Upper lobe of right lung (tissue), 1 donor: ENCODE measurements at regions not wholly inside any gene's neighbourhood (a gene's known extent, or its start where the extent isn't known, plus 50 kb on each side); places are given as distances from the start of the nearest gene placed in this dataset.

Source experiments
- ATAC-seq: fragments of 200-7000 bp; cut with Tn5 transposase; one replicate; pipeline ENCODE4 v1.9.1; 2020; ENCODE audit warnings: mild to moderate bottlenecking, moderate library complexity
- DNase-seq: peaks from one replicate; pipeline ENCODE4 v3.0.0-alpha.2; 2020
- H3K27ac ChIP-seq: fragments of 200-600 bp; one replicate; pipeline ENCODE4 v1.8.0; 2022
- H3K27me3 ChIP-seq: fragments of 200-600 bp; one replicate; pipeline ENCODE4 v1.8.0; 2022; ENCODE audit warnings: mild to moderate bottlenecking
- H3K36me3 ChIP-seq: fragments of 200-600 bp; one replicate; pipeline ENCODE4 v1.8.0; 2022
- H3K4me1 ChIP-seq: fragments of 200-600 bp; one replicate; pipeline ENCODE4 v1.8.0; 2022
- H3K4me3 ChIP-seq: fragments of 200-600 bp; one replicate; pipeline ENCODE4 v1.8.0; 2022; ENCODE audit warnings: mild to moderate bottlenecking
- H3K9me3 ChIP-seq: fragments of 200-600 bp; one replicate; pipeline ENCODE4 v1.8.0; 2022
- CTCF ChIP-seq: fragments of 200-600 bp; IDR thresholded peaks from one replicate; pipeline ENCODE4 v1.8.0; 2022; ENCODE audit warnings: antibody characterized with exemption
- intact Hi-C: fragments of 100-400 bp; cut with DNase I; formaldehyde crosslinking; loops from one replicate; pipeline ENCODE4 v1.11.0; 2022
- donor health status: DM: no; HTN: yes; CAD: no; lungs with severe emphysema.

- TF ChIP-seq CTCF = no peak
- Histone ChIP-seq H3K27me3 (no peaks in the 10 kb centered on the region), H3K27ac (no peak overlapping the region), H3K4me3 (no peak overlapping the region), H3K4me1 (peaks cover 4% of the 10 kb centered on the region), H3K36me3 (no peaks in the 10 kb centered on the region), H3K9me3 (no peaks in the 10 kb centered on the region)
- ATAC-seq (no peak), DNase-seq (no peak)
- intact Hi-C loops = no loop called here
Measured at GRCh38 chr1:173405834-173406233, 71.3 kb upstream of the PRDX6 start.

- Histone ChIP-seq H3K27me3 (no peaks in the 10 kb centered on the region), H3K27ac (peak overlapping the region; percentile 18), H3K4me1 (peaks cover 4% of the 10 kb centered on the region), H3K4me3 (peak overlapping the region; percentile 33), H3K36me3 (no peaks in the 10 kb centered on the region), H3K9me3 (no peaks in the 10 kb centered on the region)
- peak; percentile 57 for ATAC-seq
- no peak for DNase-seq
- TF ChIP-seq CTCF = no peak
- intact Hi-C loops = no loop called here
Measured at GRCh38 chr1:173406783-173407230, 70.3 kb upstream of the PRDX6 start.

GRCh38 chr1:173407846-173408245, 69.3 kb upstream of the PRDX6 start:
- no peak for DNase-seq
- Histone ChIP-seq H3K36me3 (no peaks in the 10 kb centered on the region), H3K9me3 (no peaks in the 10 kb centered on the region), H3K4me1 (peaks cover 7% of the 10 kb centered on the region), H3K4me3 (no peak overlapping the region), H3K27ac (no peak overlapping the region), H3K27me3 (no peaks in the 10 kb centered on the region)
- no peak for TF ChIP-seq CTCF
- intact Hi-C loops = no loop called here
- no peak for ATAC-seq

- no peak for DNase-seq
- Histone ChIP-seq H3K27me3 (no peaks in the 10 kb centered on the region), H3K4me3 (no peak overlapping the region), H3K27ac (no peak overlapping the region), H3K4me1 (peaks cover 7% of the 10 kb centered on the region), H3K9me3 (no peaks in the 10 kb centered on the region), H3K36me3 (no peaks in the 10 kb centered on the region)
- intact Hi-C loops = no loop called here
- TF ChIP-seq CTCF = no peak
- no peak for ATAC-seq
Measured at GRCh38 chr1:173408886-173409285, 68.2 kb upstream of the PRDX6 start.

GRCh38 chr1:173409613-173410012, 67.5 kb upstream of the PRDX6 start:
- TF ChIP-seq CTCF = no peak
- intact Hi-C loops = no loop called here
- Histone ChIP-seq H3K36me3 (no peaks in the 10 kb centered on the region), H3K9me3 (no peaks in the 10 kb centered on the region), H3K27ac (no peak overlapping the region), H3K4me3 (no peak overlapping the region), H3K4me1 (peaks cover 7% of the 10 kb centered on the region), H3K27me3 (no peaks in the 10 kb centered on the region)
- ATAC-seq (peak; percentile 89), DNase-seq (peak; percentile 69)

GRCh38 chr1:173410133-173410793, 66.9 kb upstream of the PRDX6 start:
- no peak overlapping the region for H3K27ac ChIP-seq
- no peak for ATAC-seq
- no peaks in the 10 kb centered on the region for H3K27me3 ChIP-seq
- no peaks in the 10 kb centered on the region for H3K9me3 ChIP-seq
- H3K4me1 ChIP-seq = peaks cover 7% of the 10 kb centered on the region
- no peak for TF ChIP-seq CTCF
- no peak overlapping the region for H3K4me3 ChIP-seq
- no peaks in the 10 kb centered on the region for H3K36me3 ChIP-seq
- intact Hi-C loops = no loop called here
- DNase-seq = no peak
